GM19438 (cell line): ENCODE measurements at regions not wholly inside any gene's neighbourhood (a gene's known extent, or its start where the extent isn't known, plus 50 kb on each side); places are given as distances from the start of the nearest gene placed in this dataset.
"Not testable (repeated sequence)": the region's sequence is repeated elsewhere in the genome, so short reads cannot be mapped to it uniquely, and the experiment has no call there.

ENCODE experiments used
- ATAC-seq: cut with Tn5 transposase; IDR thresholded peaks from one replicate; pipeline ENCODE4 v1.9.1; 2021; ENCODE audit warnings: low read depth; ENCODE audit not compliant: unreplicated experiment

- ATAC-seq: peak; percentile 77
Observed at GRCh38 chr5:90338712-90339372, 70.7 kb downstream of the CETN3 start.

- no peak for ATAC-seq
Observed at GRCh38 chr5:90337449-90338052, 72.0 kb downstream of the CETN3 start.

DNA sequence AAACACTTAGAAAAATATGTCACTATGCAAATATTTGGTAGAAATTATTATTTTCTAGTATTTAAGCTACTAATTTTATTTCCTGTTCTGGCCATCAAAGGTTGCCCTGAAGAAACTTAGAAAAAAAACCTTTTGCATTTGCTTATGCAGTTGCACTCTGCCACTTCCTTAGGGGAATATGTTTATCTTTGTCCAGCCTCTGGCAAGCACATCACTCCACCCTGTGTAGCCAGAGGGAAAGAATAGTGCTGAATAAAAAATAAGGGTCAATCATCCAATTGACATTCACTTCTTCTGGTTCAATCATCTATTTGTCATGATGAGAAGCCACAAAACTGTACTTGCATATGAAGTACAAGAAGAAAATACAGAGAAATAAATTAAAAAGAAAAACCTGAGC lies 72.8 kb downstream of the CETN3 start:
- ATAC-seq: no peak

DNA sequence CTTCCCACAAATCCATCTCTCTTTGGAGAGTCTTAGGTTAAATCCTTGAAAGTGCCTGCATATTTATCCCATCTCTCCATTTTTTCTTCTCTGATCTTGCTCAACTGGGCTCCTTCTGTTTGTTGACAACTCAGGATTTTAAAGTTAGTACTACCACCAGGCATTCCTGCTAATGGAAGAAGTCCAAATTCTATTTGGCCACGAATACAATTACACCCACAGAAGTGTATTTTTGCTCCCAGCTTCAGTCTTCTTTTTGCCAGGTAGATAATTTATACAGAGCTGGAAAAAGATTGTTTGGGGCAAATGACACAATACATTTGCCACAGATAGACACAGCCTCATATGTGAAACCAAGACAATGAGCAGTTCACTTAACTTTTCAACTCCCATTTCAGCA lies 74.8 kb downstream of the CETN3 start:
- no peak for ATAC-seq

GRCh38 chr5:90329911-90330310 lies 79.6 kb downstream of the CETN3 start:
- no peak for ATAC-seq

- no peak for ATAC-seq
Observed at GRCh38 chr5:90326995-90327394, 82.6 kb downstream of the CETN3 start.

DNA sequence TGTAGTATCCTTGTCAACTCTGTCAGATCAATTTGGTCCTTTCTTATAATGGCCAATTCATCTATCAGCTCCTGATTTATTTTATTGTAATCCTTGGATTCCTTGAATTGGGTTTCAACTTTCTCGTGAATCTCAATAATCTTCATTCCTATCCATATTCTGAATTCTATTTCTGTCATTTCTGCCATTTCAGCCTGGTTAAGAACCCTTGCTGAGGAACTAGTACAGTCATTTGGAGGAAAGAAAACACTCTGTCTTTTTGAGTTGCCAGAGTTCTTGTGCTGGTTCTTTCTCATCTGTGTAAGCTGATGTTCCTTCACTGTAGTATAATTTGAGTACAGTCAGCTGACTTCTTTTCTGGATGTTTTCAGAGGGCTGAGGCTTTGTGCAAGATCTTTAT lies 84.5 kb downstream of the CETN3 start:
- no peak for ATAC-seq

GRCh38 chr5:90320348-90320747 lies 89.2 kb downstream of the CETN3 start:
- not testable (repeated sequence) for ATAC-seq

- ATAC-seq: no peak
Observed at GRCh38 chr5:90312027-90312426, 97.5 kb downstream of the CETN3 start.

GRCh38 chr5:90311401-90311800 lies 98.2 kb downstream of the CETN3 start:
- ATAC-seq: no peak

- ATAC-seq: no peak
Observed at GRCh38 chr5:90308787-90309585, 100.6 kb downstream of the CETN3 start.

DNA sequence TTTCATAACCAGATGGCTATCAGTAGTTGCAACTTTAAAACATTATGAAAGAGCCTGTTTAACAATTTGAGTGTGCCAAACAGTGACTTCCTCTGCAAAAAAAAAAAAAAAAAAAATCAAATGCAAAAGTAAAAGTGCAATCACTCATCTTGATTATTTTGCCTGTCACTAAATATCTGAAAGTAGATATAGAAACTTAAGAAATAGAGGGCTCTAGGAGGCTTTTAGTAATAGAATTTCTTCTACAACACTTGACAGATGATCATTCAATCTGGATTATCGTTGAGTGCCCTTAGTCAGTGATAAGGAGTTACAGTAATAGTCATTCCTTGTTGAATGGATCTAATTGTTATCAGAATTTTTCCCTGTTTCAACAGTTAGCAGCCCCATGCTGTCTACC lies 101.8 kb downstream of the CETN3 start:
- no peak for ATAC-seq

DNA sequence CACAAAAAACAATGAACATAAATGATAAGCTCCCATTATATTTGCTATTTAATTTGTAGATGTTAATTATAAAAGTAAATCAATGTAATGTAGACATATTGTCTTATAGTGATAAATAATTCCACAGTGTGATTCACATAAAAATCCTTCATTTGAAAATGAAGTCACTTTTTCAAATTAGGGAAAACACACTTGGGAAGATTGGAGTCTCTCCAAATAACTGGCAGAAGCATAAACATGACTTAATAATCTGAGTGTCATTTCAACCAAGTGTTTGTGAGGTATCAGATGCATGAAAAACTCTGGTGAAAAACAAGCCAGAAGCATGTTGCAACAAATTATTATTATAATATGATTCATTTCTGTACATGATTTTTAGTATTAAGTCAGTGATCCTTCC lies 102.2 kb downstream of the CETN3 start:
- ATAC-seq: no peak

- no peak for ATAC-seq
Observed at GRCh38 chr5:90306613-90307012, 102.9 kb downstream of the CETN3 start.

- ATAC-seq: no peak
Observed at GRCh38 chr5:90305041-90305720, 104.4 kb downstream of the CETN3 start.

DNA sequence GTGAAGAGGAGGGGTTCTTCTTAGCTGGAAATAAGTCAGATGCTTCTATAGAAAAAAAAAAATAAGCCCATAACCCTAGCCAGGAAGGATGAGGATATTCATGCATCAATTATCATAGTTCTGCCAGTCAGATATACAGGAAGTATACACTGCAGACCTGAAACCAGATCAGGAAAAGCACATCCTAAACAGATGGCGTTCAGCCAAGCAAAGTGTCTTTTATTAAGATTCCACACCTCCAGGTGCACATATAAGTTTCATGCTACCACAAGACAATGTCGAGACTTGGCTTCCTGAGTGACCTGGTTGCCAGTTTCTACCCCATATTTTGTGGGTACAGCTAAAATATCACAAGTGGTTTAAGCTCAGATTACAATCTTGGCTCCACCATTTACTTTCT lies 108.3 kb downstream of the CETN3 start:
- ATAC-seq: no peak

DNA sequence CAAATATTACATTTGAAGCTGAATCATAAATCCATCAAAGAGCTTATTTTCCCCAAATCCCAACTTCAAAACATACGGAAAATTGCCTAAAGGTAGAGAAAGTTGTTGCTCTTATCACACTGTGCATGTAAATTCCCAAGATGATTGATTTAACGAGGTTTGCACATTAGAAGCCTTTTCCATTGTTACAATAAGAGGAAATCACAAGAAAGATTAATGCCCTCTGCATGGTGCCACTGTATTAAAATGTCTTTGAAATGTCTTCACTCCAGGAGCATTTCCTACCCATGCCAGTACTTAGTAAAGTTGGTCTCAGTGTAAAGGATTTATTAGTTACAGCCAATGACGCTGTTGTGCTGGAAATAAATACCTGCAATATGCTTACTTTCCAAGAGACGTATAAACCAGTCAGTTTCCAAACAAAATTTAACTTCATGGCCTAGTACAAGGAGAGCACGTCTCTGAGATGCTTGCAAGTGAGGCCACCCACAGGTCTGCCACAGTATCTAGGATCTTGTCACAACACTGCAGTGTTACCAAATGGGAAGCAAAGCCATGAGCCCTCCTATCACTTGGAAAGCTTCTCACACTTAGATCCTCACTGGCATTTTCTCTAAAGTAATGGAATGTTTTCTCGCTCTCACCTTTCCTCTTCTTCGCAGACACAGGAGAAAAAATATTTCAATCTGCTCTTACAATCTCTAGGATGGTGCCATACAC lies 112.4 kb downstream of the CETN3 start:
- no peak for ATAC-seq

GRCh38 chr5:90294604-90295003 lies 115.0 kb downstream of the CETN3 start:
- no peak for ATAC-seq

GRCh38 chr5:90293931-90294330 lies 115.6 kb downstream of the CETN3 start:
- ATAC-seq: no peak

- ATAC-seq: no peak
Observed at GRCh38 chr5:90290648-90291047, 118.9 kb downstream of the CETN3 start.

GRCh38 chr5:90289837-90290236 lies 119.7 kb downstream of the CETN3 start:
- no peak for ATAC-seq
